ENCODE measurements at regions not wholly inside any gene's neighbourhood (a gene's known extent, or its start where the extent isn't known, plus 50 kb on each side); places are given as distances from the start of the nearest gene placed in this dataset.

DNA sequence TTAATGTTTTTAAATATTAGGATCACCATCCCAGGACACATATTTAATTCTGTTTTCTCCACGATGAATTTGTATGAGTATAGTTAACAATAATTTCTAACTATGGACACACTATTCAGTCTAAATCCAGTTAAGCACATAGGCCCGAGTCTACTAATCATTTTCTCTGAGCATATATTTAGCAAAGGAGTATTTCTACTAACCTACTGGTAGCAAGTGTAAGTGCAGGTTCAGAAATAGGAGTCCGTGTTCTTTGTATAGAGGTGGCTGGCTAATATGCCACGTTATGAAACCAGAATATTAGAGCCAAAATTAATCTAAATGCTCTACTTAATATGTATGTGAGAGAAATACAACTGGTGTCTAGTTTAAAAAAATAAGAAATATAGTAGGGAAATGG is 416.6 kb upstream of the NXPH2 start:
- no peak overlapping the region for H3T11ph ChIP-seq (ENCODE audit: low read length)
- no peaks in the 10 kb centered on the region for H3K27me3 Mint-ChIP-seq (ENCODE audit: low read depth)
- H3K14ac ChIP-seq (ENCODE audit: insufficient read depth, low read length): no peak overlapping the region
- DNase-seq: no peak
- no peak overlapping the region for H2BK120ac ChIP-seq (ENCODE audit: low read depth, low read length, poor library complexity, severe bottlenecking)
- no peak overlapping the region for H4K8ac ChIP-seq (replicated peaks; ENCODE audit: insufficient read length, low read depth, low read length)
- WGBS (ENCODE audit: extremely low coverage, insufficient read length, low lambda C conversion rate): no CpG with 5 or more reads among the region's 4 CpGs
- TF ChIP-seq, protein P1, sequence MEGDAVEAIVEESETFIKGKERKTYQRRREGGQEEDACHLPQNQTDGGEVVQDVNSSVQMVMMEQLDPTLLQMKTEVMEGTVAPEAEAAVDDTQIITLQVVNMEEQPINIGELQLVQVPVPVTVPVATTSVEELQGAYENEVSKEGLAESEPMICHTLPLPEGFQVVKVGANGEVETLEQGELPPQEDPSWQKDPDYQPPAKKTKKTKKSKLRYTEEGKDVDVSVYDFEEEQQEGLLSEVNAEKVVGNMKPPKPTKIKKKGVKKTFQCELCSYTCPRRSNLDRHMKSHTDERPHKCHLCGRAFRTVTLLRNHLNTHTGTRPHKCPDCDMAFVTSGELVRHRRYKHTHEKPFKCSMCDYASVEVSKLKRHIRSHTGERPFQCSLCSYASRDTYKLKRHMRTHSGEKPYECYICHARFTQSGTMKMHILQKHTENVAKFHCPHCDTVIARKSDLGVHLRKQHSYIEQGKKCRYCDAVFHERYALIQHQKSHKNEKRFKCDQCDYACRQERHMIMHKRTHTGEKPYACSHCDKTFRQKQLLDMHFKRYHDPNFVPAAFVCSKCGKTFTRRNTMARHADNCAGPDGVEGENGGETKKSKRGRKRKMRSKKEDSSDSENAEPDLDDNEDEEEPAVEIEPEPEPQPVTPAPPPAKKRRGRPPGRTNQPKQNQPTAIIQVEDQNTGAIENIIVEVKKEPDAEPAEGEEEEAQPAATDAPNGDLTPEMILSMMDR (conservative IDR thresholded peaks at IDR 0.05): peak; percentile 45
- H2BK20ac ChIP-seq (ENCODE audit: low read depth, low read length, poor library complexity, severe bottlenecking): no peak overlapping the region
- no peak overlapping the region for H4K91ac ChIP-seq (ENCODE audit: insufficient read length, low read depth, low read length)
- no peak overlapping the region for H3K4ac ChIP-seq (ENCODE audit: low read depth, low read length)
- no peaks in the 10 kb centered on the region for H3K23me2 ChIP-seq (ENCODE audit: insufficient read length, low read depth, low read length, poor library complexity, severe bottlenecking)
- H3K56ac ChIP-seq (ENCODE audit: insufficient read length, low read depth, low read length): no peak overlapping the region
- H2BK15ac ChIP-seq (ENCODE audit: low read depth, low read length): no peak overlapping the region
- H3K4me2 ChIP-seq (ENCODE audit: insufficient read depth, insufficient read length, low read length): no peak overlapping the region
- H3K9ac ChIP-seq (ENCODE audit: extremely low read depth, insufficient read length, low read length): no peak overlapping the region
- H3K9me3 Mint-ChIP-seq: no peaks in the 10 kb centered on the region
- no peak overlapping the region for H2AK5ac ChIP-seq (ENCODE audit: insufficient read length, low read length)
- H3K4me1 Mint-ChIP-seq: no peaks in the 10 kb centered on the region
- no peaks in the 10 kb centered on the region for H4K20me1 ChIP-seq (ENCODE audit: control insufficient read depth, insufficient read depth, insufficient read length)
- no peaks in the 10 kb centered on the region for H3K4me1 ChIP-seq (ENCODE audit: insufficient read depth, low read length)
- H3K27ac Mint-ChIP-seq: no peak overlapping the region
- H3K36me3 Mint-ChIP-seq (ENCODE audit: insufficient read depth in 1 of 3, low read depth in 3 of 3): no peaks in the 10 kb centered on the region
- no peak overlapping the region for H2BK5ac ChIP-seq (ENCODE audit: insufficient read length, low read length)
- H3K79me1 ChIP-seq (ENCODE audit: insufficient read depth, low read depth, low read length, poor library complexity, severe bottlenecking): no peaks in the 10 kb centered on the region
- no peak overlapping the region for H3K18ac ChIP-seq (ENCODE audit: insufficient read length, low read depth, low read length)
- H3K79me2 ChIP-seq (ENCODE audit: insufficient read depth, low read length): no peaks in the 10 kb centered on the region
- H3K9me3 ChIP-seq (ENCODE audit: control insufficient read depth, low read depth, low read length): no peaks in the 10 kb centered on the region
- no peak overlapping the region for H3K23ac ChIP-seq (ENCODE audit: insufficient read length, low read depth, low read length)
- H2BK12ac ChIP-seq (ENCODE audit: insufficient read length, low read depth, low read length): no peak overlapping the region
- H2AFZ ChIP-seq (ENCODE audit: low read length): no peak overlapping the region
- no peaks in the 10 kb centered on the region for H3K27me3 ChIP-seq (ENCODE audit: insufficient read depth, low read length)
- no peak overlapping the region for H3K27ac ChIP-seq (ENCODE audit: insufficient read length, low read depth, low read length)
- no peak overlapping the region for H3K4me3 Mint-ChIP-seq
- no peak overlapping the region for H4K5ac ChIP-seq (ENCODE audit: insufficient read length, low read depth, low read length)
